GM23338 (cell line): ENCODE measurements at regions not wholly inside any gene's neighbourhood (a gene's known extent, or its start where the extent isn't known, plus 50 kb on each side); places are given as distances from the start of the nearest gene placed in this dataset.

Experiments
- CREB1 ChIP-seq: fragments of 250-450 bp; sonication (Bioruptor Pico); IDR thresholded peaks from 2 replicates; pipeline ENCODE4 v1.5.0; 2020; ENCODE audit warnings: low read depth, mild to moderate bottlenecking, moderate library complexity
- ETS1 ChIP-seq: IDR thresholded peaks from 2 replicates; pipeline ENCODE4 v1.6.1; 2016; ENCODE audit warnings: antibody characterized with exemption
- JUNB ChIP-seq: IDR thresholded peaks from one replicate; pipeline ENCODE4 v1.6.1; 2016; ENCODE audit warnings: antibody characterized with exemption; ENCODE audit not compliant: unreplicated experiment
- REST ChIP-seq: IDR thresholded peaks from one replicate; pipeline ENCODE4 v1.6.1; 2018; ENCODE audit warnings: antibody characterized with exemption; ENCODE audit not compliant: unreplicated experiment
- ZNF114 ChIP-seq: fragments of 250-450 bp; sonication (Bioruptor Pico); IDR thresholded peaks from 2 replicates; pipeline ENCODE4 v1.5.0; 2020; ENCODE audit warnings: mild to moderate bottlenecking, moderate library complexity
- ZNF462 ChIP-seq: fragments of 250-450 bp; sonication (Bioruptor Pico); IDR thresholded peaks from 2 replicates; pipeline ENCODE4 v1.5.0; 2020; ENCODE audit warnings: mild to moderate bottlenecking, moderate library complexity

- no peak for TF ChIP-seq ZNF462 (CRISPR knock-in tag)
- TF ChIP-seq ETS1: no peak
- TF ChIP-seq ZNF114 (CRISPR knock-in tag): no peak
- no peak for TF ChIP-seq REST
- no peak for TF ChIP-seq CREB1 (CRISPR knock-in tag)
- no peak for TF ChIP-seq JUNB
Measured at GRCh38 chr14:22026527-22026926, 352.9 kb upstream of the OR4E1 start (continued).
